NCI-H146 treated with DMSO at 0.1 percent for 48 hours (cell line): ENCODE measurements at regions not wholly inside any gene's neighbourhood (a gene's known extent, or its start where the extent isn't known, plus 50 kb on each side); places are given as distances from the start of the nearest gene placed in this dataset.
"Not testable (repeated sequence)": the region's sequence is repeated elsewhere in the genome, so short reads cannot be mapped to it uniquely, and the experiment has no call there.

Experiments
- DNase-seq: peaks from one replicate; lab custom pipeline; 2025; ENCODE audit not compliant: unreplicated experiment; lab: John Stamatoyannopoulos, UW

- no peak for DNase-seq
These were observed 107.1 kb upstream of the TCF4 start for GRCh38 chr18:55695091-55695490.

GRCh38 chr18:55694291-55694690 lies 106.3 kb upstream of the TCF4 start:
- DNase-seq: no peak

DNA sequence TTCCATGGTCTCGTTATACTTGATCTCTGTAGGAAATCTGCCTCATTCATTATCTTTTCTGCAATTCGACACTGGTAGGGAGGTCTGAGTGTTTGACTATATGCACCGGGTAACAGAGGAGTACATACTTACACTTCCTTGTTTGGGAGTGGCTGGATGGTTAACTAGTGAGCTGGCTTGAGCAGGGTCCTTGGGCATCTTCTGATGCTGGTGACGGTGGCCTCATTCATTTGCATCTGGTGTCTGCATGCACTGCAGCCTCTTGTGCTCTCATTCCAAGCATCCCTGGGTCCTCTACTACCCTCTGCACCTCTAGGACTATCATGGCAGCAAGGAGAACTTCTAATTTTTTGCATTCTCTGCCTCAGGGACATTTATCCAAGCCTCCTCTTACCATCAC lies 100.0 kb upstream of the TCF4 start:
- DNase-seq: no peak

GRCh38 chr18:55687106-55687505 lies 99.1 kb upstream of the TCF4 start:
- DNase-seq: no peak

- no peak for DNase-seq
These were observed 97.6 kb upstream of the TCF4 start for GRCh38 chr18:55685638-55686037.

GRCh38 chr18:55672574-55673361 lies 84.8 kb upstream of the TCF4 start:
- DNase-seq: no peak

DNA sequence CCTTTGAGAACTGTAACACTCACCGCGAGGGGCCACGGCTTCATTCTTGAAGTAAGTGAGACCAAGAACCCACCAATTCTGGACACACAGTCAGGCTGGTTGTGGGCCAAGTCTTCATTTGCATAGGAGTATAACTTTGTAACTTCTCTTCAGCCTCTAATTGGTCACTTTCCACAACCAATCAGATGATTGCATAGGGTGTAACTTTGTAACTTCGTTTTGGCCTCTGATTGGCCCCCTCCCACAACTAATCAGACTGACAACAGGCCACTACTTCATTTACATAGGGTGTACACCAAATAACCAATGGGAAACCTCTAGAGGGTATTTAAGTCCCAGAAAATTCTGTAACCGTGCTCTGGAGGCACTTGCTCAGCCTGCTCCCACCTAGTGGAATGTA lies 77.5 kb upstream of the TCF4 start:
- no peak for DNase-seq

- not testable (repeated sequence) for DNase-seq
These were observed 76.9 kb upstream of the TCF4 start for GRCh38 chr18:55664758-55665400.

- DNase-seq: no peak
These were observed 75.9 kb upstream of the TCF4 start for GRCh38 chr18:55663891-55664290.

DNA sequence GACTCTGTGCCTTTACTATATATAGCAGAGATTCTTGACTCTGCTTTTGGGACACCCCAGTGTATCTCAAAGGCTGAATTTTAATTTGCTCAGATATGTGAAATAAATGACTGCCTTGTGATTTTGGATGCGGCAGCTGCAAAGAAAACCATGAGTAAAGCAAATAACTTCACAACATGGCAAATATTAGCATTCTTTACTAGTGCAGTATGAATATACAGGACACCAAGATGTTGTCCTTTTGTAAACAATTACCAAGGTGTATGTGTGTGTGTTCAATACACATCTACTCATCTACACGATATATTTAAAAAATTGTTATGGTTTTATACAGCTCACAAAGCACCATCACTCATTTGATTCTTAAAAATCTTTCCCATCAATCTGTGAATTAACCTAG lies 70.6 kb upstream of the TCF4 start:
- no peak for DNase-seq

DNA sequence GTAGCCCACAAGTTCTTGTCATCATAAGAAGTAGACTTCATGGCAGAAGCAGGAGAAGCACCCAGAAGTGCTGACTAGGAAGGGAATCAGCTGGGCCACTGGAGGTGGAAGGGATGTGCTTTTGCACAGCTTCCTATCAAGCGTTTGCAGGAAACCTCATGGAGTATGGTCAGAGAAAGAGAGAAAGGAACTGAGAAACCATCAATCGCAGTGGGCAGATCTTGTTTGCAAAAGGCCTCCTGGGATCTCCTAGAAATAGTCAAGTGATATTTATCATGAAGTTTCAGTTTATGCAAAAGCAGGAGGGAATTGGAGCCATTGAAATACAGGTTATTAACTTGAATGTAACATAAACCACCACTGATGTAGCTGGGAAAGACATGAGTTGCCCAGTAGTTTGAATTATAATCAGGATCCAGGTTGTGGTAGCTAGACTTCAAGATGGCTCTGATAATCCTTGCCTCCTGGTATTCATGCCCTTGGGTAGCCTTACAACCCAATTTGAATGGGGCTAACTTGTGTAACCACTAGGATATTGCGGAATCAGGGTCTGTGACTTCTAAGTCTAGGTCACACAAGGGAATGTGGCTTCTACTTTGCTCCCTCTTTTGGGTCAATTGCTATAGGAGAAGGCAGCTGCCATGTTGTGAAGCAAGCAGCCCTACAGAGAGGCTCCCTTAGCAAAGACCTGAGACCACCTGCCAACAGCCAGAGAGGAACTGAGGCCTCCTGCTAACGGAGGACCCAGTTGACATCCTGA lies 69.8 kb upstream of the TCF4 start:
- no peak for DNase-seq

DNA sequence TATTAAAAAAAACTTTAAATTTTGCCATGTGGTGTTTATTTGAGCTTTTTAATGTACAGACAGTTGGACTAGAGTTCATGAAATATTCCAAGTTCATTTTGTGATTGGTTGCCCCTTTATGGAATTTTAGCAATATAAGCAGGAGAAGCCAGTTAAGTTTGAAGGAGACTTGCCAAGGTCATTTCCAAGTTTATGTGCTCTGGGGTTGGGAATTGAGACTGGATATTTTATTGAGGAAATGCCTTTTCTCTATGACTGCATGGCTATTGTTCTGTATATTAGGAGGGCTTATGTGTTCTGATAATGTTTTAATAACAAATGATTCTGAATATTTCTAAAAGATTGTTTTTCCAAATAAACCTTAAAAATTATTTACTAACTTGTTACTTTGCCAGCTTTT lies 67.0 kb upstream of the TCF4 start:
- DNase-seq: no peak

- DNase-seq: no peak
These were observed 63.2 kb upstream of the TCF4 start for GRCh38 chr18:55651236-55651635.

DNA sequence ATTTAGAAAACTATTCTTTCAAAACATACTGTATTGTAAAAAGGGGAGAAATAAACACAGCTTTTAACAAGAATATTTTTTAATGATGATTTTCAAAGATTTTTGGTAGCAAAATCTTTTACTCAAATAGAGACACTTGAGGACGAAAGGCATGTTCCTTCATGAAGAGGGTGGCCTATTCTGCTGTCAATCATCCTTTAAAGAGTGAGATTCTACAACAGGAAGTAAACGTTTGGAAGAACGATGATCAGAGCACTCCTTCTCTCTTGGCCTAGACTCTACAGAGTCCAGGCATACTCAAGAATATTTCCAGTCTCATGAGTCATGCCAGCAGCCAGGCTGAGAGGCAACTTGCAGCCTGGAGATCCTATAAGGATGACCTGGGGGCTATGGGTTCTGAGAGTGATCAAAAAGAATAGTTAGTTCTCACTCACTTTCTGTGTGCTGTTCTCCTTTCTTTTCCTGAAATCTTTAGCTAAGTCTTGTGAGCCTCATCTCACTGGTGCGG lies 62.4 kb upstream of the TCF4 start:
- no peak for DNase-seq

DNA sequence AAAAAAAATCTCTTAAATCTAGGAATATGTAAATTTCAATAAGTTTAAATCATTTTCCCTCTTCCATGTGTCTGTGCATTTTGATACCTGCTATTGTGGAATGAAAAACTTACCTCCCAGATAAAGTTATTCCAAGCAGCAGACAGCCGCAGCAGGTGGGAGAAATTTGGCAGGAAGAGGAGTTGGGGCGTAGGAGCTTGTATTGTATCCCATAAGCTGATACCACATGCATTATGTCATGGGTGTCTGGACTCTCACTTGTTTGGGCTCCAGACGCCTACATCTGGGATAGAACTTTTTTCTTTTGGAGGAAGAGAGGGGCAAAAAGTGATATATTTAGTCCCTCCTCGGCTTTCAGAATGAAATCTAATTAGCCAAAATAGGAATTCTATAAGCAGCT lies 59.3 kb upstream of the TCF4 start:
- no peak for DNase-seq

GRCh38 chr18:55642191-55642590 lies 54.2 kb upstream of the TCF4 start:
- no peak for DNase-seq

DNA sequence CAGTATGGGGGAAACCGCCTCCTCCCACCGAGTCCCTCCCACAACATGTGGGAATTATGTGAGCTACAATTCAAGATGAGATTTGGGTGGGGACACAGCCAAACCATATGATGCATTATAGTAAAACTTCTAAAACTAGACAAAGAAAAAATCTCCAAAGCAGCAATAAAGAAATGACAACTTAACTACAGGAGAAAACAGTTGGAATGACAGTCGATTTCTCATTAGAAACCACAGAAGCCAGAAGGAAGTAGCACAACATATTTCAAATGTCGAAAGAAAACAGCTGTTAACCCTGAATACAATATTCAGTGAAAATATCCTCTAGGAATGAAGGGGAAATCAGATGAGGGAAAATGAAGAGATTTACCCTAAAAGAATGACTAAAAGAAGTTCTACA lies 53.5 kb upstream of the TCF4 start:
- no peak for DNase-seq
